HL-60 (cell line): ENCODE measurements at regions not wholly inside any gene's neighbourhood (a gene's known extent, or its start where the extent isn't known, plus 50 kb on each side); places are given as distances from the start of the nearest gene placed in this dataset.

Source experiments
- DNase-seq, 2 experiments: peaks; one replicate each; pipeline ENCODE4 v3.0.0-alpha.2; 2010 to 2020; ENCODE audit warnings: low read depth in 1 of 2, low spot score in 1 of 2
- H3K27ac ChIP-seq: fragments of 250-450 bp; sonication (Bioruptor Pico); replicated peaks from 2 replicates; pipeline ENCODE4 v1.5.1; 2020; ENCODE audit warnings: mild to moderate bottlenecking, moderate library complexity
- H3K27me3 ChIP-seq: fragments of 250-450 bp; sonication (Bioruptor Pico); 2 replicates; pipeline ENCODE4 v1.5.1; 2021; ENCODE audit warnings: mild to moderate bottlenecking, moderate library complexity; ENCODE audit not compliant: insufficient read depth, poor library complexity, severe bottlenecking
- H3K4me3 ChIP-seq: replicated peaks from 2 replicates; pipeline ENCODE4 v1.5.1; 2011; ENCODE audit warnings: mild to moderate bottlenecking, control low read depth, low read length; ENCODE audit not compliant: insufficient read depth
- CTCF ChIP-seq: IDR thresholded peaks from one replicate; pipeline ENCODE4 v1.5.1; 2011; ENCODE audit warnings: low read length, control low read depth, inconsistent platforms; ENCODE audit not compliant: insufficient read depth
- GABPA ChIP-seq: IDR thresholded peaks from 2 replicates; pipeline ENCODE4 v1.6.1; 2012; ENCODE audit warnings: low read depth
- POLR2AphosphoS5 ChIP-seq: IDR thresholded peaks from 2 replicates; pipeline ENCODE4 v1.6.1; 2012; ENCODE audit warnings: low read depth
- REST ChIP-seq: IDR thresholded peaks from 2 replicates; pipeline ENCODE4 v1.6.1; 2012; ENCODE audit warnings: low read depth; ENCODE audit not compliant: insufficient replicate concordance
- SPI1 ChIP-seq: IDR thresholded peaks from 2 replicates; pipeline ENCODE4 v1.6.1; 2012; ENCODE audit warnings: low read depth, mild to moderate bottlenecking, borderline replicate concordance

GRCh38 chr21:41071258-41072171, 96.4 kb upstream of the BACE2 start:
- Histone ChIP-seq H3K4me3 (no peak overlapping the region), H3K27ac (no peak overlapping the region), H3K27me3 (peaks cover 7% of the 10 kb centered on the region)
- DNase-seq: peak in 1 of 2 experiments; percentile 2
- no peak for TF ChIP-seq POLR2AphosphoS5
- no peak for TF ChIP-seq REST
- no peak for TF ChIP-seq SPI1
- no peak for TF ChIP-seq CTCF
- TF ChIP-seq GABPA: no peak

GRCh38 chr21:41073558-41073957, 94.4 kb upstream of the BACE2 start:
- no peak overlapping the region for H3K27ac ChIP-seq
- no peak overlapping the region for H3K4me3 ChIP-seq
- TF ChIP-seq POLR2AphosphoS5 (no peak), CTCF (no peak)
- no peak for DNase-seq
- no peaks in the 10 kb centered on the region for H3K27me3 ChIP-seq

- H3K4me3 ChIP-seq: no peak overlapping the region
- no peaks in the 10 kb centered on the region for H3K27me3 ChIP-seq
- no peak for DNase-seq
- H3K27ac ChIP-seq: no peak overlapping the region
- TF ChIP-seq SPI1 (no peak), GABPA (no peak), POLR2AphosphoS5 (no peak), CTCF (no peak)
Observed at GRCh38 chr21:41074396-41075184, 93.4 kb upstream of the BACE2 start.

GRCh38 chr21:41075656-41076055, 92.3 kb upstream of the BACE2 start:
- TF ChIP-seq GABPA (no peak), REST (no peak), POLR2AphosphoS5 (no peak), SPI1 (no peak), CTCF (no peak)
- Histone ChIP-seq H3K4me3 (no peak overlapping the region), H3K27me3 (no peaks in the 10 kb centered on the region), H3K27ac (no peak overlapping the region)
- DNase-seq: no peak
